CD14-positive monocyte (primary cell): ENCODE measurements at regions not wholly inside any gene's neighbourhood (a gene's known extent, or its start where the extent isn't known, plus 50 kb on each side); places are given as distances from the start of the nearest gene placed in this dataset.

Experiments used
- DNase-seq, 3 donors: peaks; one replicate each; pipeline ENCODE4 v3.0.0-alpha.2; 2011 to 2022
- H2AFZ ChIP-seq: 2 replicates; pipeline ENCODE4 v1.6.0; 2012; ENCODE audit warnings: mild to moderate bottlenecking, low read depth, low read length, inconsistent platforms; ENCODE audit not compliant: insufficient read depth, poor library complexity, severe bottlenecking
- H3K27ac ChIP-seq, 2 donors: 1 replicate in 1 of 2; 2 replicates in 1 of 2; pipeline ENCODE4 v1.5.1; 2012 to 2013; ENCODE audit warnings: low read length in 2 of 2, control low read depth in 1 of 2, inconsistent platforms in 1 of 2, low read depth in 1 of 2, mild to moderate bottlenecking in 1 of 2
- H3K27me3 ChIP-seq, 2 donors: one replicate each; pipeline versions ENCODE4 v1.6.0 to v1.6.1; 2011 to 2013; ENCODE audit warnings: low read length in 2 of 2; ENCODE audit not compliant: control insufficient read depth in 2 of 2, insufficient read depth in 2 of 2
- H3K36me3 ChIP-seq, 2 donors: replicated peaks in 1 of 2; 1 replicate in 1 of 2; 2 replicates in 1 of 2; pipeline versions ENCODE4 v1.5.1 to v1.6.1; 2012 to 2013; ENCODE audit warnings: low read length in 2 of 2, control low read depth in 1 of 2, inconsistent platforms in 1 of 2, mild to moderate bottlenecking in 1 of 2; ENCODE audit not compliant: insufficient read depth in 2 of 2, control insufficient read depth in 1 of 2
- H3K4me1 ChIP-seq, 2 donors: 1 replicate in 1 of 2; 2 replicates in 1 of 2; pipeline versions ENCODE4 v1.5.1 to v1.6.1; 2012 to 2013; ENCODE audit warnings: low read length in 2 of 2, control low read depth in 1 of 2, inconsistent platforms in 1 of 2, mild to moderate bottlenecking in 1 of 2, moderate library complexity in 1 of 2; ENCODE audit not compliant: insufficient read depth in 2 of 2, control insufficient read depth in 1 of 2
- H3K4me2 ChIP-seq: replicated peaks from 2 replicates; pipeline ENCODE3; 2012; ENCODE audit warnings: low read length, moderate library complexity, mild to moderate bottlenecking; ENCODE audit not compliant: poor library complexity, severe bottlenecking; ENCODE audit errors: extremely low read depth
- H3K4me3 ChIP-seq, 3 experiments: fragments of 200-600 bp in 1 of 3; sonication (generic) in 1 of 3; replicated peaks in 1 of 3; 1 replicate in 2 of 3; 2 replicates in 1 of 3; pipeline ENCODE4 v1.5.1; 2011 to 2013; ENCODE audit warnings: low read length in 3 of 3, mild to moderate bottlenecking in 3 of 3, control low read depth in 2 of 3, low read depth in 2 of 3, inconsistent platforms in 1 of 3, moderate library complexity in 1 of 3
- H3K79me2 ChIP-seq: 2 replicates; pipeline ENCODE4 v1.6.0; 2012; ENCODE audit warnings: mild to moderate bottlenecking, control low read depth, inconsistent platforms, low read length, moderate library complexity; ENCODE audit not compliant: insufficient read depth
- H3K9ac ChIP-seq: 2 replicates; pipeline ENCODE4 v1.6.0; 2017; ENCODE audit warnings: low read length, mild to moderate bottlenecking; ENCODE audit not compliant: insufficient read depth, poor library complexity, severe bottlenecking
- H3K9me3 ChIP-seq, 2 donors: replicated peaks in 1 of 2; 1 replicate in 1 of 2; 2 replicates in 1 of 2; pipeline versions ENCODE4 v1.5.1 to v1.6.1; 2012 to 2013; ENCODE audit warnings: low read length in 2 of 2, control low read depth in 1 of 2; ENCODE audit not compliant: control insufficient read depth in 1 of 2, insufficient read depth in 1 of 2
- H4K20me1 ChIP-seq: 2 replicates; pipeline ENCODE4 v1.6.0; 2012; ENCODE audit warnings: mild to moderate bottlenecking, low read length, control low read depth, moderate library complexity; ENCODE audit not compliant: insufficient read depth
- H3K27ac Mint-ChIP-seq, 7 donors: one replicate each; pipeline ENCODE4 v1.8.0; 2020; ENCODE audit warnings: mild to moderate bottlenecking in 7 of 7, mixed read lengths in 7 of 7, moderate library complexity in 6 of 7, inconsistent platforms in 2 of 7
- H3K27me3 Mint-ChIP-seq, 3 donors: one replicate each; pipeline ENCODE4 v1.8.0; 2021 to 2022; ENCODE audit warnings: low read depth in 3 of 3, mild to moderate bottlenecking in 3 of 3, mixed read lengths in 3 of 3, moderate library complexity in 3 of 3, inconsistent platforms in 1 of 3
- H3K36me3 Mint-ChIP-seq, 2 donors: one replicate each; pipeline ENCODE4 v1.8.0; 2020; ENCODE audit warnings: mixed read lengths in 2 of 2, inconsistent platforms in 1 of 2, mild to moderate bottlenecking in 1 of 2
- H3K4me1 Mint-ChIP-seq: one replicate; pipeline ENCODE4 v1.8.0; 2020; ENCODE audit warnings: mild to moderate bottlenecking, mixed read lengths
- H3K4me3 Mint-ChIP-seq, 2 donors: one replicate each; pipeline ENCODE4 v1.8.0; 2020; ENCODE audit warnings: mild to moderate bottlenecking in 2 of 2, mixed read lengths in 2 of 2, moderate library complexity in 1 of 2
- H3K9me3 Mint-ChIP-seq, 7 donors: one replicate each; pipeline ENCODE4 v1.8.0; 2020 to 2022; ENCODE audit warnings: mixed read lengths in 7 of 7, mild to moderate bottlenecking in 6 of 7, moderate library complexity in 6 of 7, inconsistent platforms in 2 of 7
- WGBS: methylation state at CpG from one replicate; pipeline ENCODE4 v1.1.5; 2013; ENCODE audit warnings: missing lambda C conversion rate; ENCODE audit not compliant: insufficient coverage; 5-methylcytosine and 5-hydroxymethylcytosine counted together
- intact Hi-C, 2 donors: fragments of 100-400 bp; cut with micrococcal nuclease; formaldehyde crosslinking; loops; one replicate each; pipeline versions ENCODE4 v1.15.0 to v1.15.1; 2023
- TF ChIP-seq, protein P1 (sequence below): fragments of 200-600 bp; IDR thresholded peaks from one replicate; pipeline ENCODE4 v1.8.0; 2022; ENCODE audit warnings: antibody characterized with exemption, mild to moderate bottlenecking

DNA sequence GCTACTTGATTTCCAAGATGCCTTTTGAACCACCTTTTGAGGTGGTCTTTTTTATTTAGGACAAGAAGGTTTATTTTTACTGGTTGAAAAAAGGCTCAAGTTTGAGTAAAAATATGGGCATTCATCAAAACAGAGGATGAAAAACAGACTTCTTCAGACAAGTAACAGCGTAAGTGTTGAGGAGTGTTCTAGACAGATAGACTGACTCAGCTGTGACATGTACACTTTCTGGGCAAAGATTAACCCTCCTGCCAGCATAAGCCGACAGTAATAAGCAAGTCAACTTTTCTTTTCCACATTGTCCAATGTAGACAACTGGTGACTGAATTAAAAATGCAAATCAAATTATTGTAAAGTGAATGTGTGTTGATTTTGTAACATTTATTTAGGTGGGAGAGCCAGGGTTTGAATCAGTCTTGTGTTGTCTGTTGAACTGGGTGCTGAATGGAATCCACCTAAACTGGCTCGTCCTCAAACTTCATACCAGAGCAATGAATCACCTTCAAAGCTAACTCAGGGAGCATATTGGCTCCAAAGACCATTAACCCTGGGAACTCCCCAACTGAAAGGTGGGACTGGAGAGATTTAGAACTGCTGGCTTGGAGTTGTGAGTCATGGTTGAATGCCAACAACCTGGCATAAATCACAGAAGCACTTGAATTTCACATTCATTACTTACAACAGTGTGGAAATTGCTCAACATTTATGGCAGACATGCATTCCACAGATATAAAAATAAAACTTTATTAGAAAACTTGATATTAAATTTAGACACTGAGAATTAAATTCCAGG, 377.0 kb downstream of the ETS1 start:
- H3K9me3 Mint-ChIP-seq: peaks cover 0 to 16% (median 11%) of the 10 kb centered on the region in 7 donors
- no peak overlapping the region for H3K9ac ChIP-seq
- H3K4me3 Mint-ChIP-seq: no peak overlapping the region
- H3K27ac Mint-ChIP-seq: no peak overlapping the region
- intact Hi-C loops: no loop called here
- no peaks in the 10 kb centered on the region for H3K4me1 Mint-ChIP-seq
- peaks cover 0 to 14% of the 10 kb centered on the region in 2 donors for H3K9me3 ChIP-seq
- H3K36me3 ChIP-seq: no peaks in the 10 kb centered on the region
- H2AFZ ChIP-seq: no peak overlapping the region
- no peaks in the 10 kb centered on the region for H3K4me1 ChIP-seq
- no peaks in the 10 kb centered on the region for H4K20me1 ChIP-seq
- TF ChIP-seq, protein P1, sequence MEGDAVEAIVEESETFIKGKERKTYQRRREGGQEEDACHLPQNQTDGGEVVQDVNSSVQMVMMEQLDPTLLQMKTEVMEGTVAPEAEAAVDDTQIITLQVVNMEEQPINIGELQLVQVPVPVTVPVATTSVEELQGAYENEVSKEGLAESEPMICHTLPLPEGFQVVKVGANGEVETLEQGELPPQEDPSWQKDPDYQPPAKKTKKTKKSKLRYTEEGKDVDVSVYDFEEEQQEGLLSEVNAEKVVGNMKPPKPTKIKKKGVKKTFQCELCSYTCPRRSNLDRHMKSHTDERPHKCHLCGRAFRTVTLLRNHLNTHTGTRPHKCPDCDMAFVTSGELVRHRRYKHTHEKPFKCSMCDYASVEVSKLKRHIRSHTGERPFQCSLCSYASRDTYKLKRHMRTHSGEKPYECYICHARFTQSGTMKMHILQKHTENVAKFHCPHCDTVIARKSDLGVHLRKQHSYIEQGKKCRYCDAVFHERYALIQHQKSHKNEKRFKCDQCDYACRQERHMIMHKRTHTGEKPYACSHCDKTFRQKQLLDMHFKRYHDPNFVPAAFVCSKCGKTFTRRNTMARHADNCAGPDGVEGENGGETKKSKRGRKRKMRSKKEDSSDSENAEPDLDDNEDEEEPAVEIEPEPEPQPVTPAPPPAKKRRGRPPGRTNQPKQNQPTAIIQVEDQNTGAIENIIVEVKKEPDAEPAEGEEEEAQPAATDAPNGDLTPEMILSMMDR: no peak
- no peaks in the 10 kb centered on the region for H3K27me3 Mint-ChIP-seq
- 100% methylated on average over 1 of the region's 3 CpGs for WGBS
- no peaks in the 10 kb centered on the region for H3K36me3 Mint-ChIP-seq
- H3K27me3 ChIP-seq: no peaks in the 10 kb centered on the region
- no peak overlapping the region for H3K4me2 ChIP-seq
- no peak overlapping the region for H3K4me3 ChIP-seq
- no peak for DNase-seq
- H3K79me2 ChIP-seq: no peaks in the 10 kb centered on the region
- H3K27ac ChIP-seq: no peak overlapping the region

GRCh38 chr11:128209138-128209435, 378.3 kb downstream of the ETS1 start:
- intact Hi-C loops: no loop called here
- H3K4me3 Mint-ChIP-seq: no peak overlapping the region
- H3K36me3 Mint-ChIP-seq: no peaks in the 10 kb centered on the region
- Histone ChIP-seq H3K9ac (no peak overlapping the region), H2AFZ (no peak overlapping the region), H3K4me3 (no peak overlapping the region), H3K9me3 (peaks cover 0 to 3% of the 10 kb centered on the region in 2 donors), H3K4me2 (no peak overlapping the region), H3K36me3 (no peaks in the 10 kb centered on the region), H3K27me3 (no peaks in the 10 kb centered on the region), H3K79me2 (no peaks in the 10 kb centered on the region), H3K27ac (no peak overlapping the region), H3K4me1 (no peaks in the 10 kb centered on the region), H4K20me1 (no peaks in the 10 kb centered on the region)
- no peak overlapping the region for H3K27ac Mint-ChIP-seq
- peaks cover 0 to 9% (median 1%) of the 10 kb centered on the region in 7 donors for H3K9me3 Mint-ChIP-seq
- H3K27me3 Mint-ChIP-seq: no peaks in the 10 kb centered on the region
- TF ChIP-seq, protein P1: no peak
- H3K4me1 Mint-ChIP-seq: no peaks in the 10 kb centered on the region
- no peak for DNase-seq
